GM23338 (cell line): ENCODE measurements at regions not wholly inside any gene's neighbourhood (a gene's known extent, or its start where the extent isn't known, plus 50 kb on each side); places are given as distances from the start of the nearest gene placed in this dataset.

Experiments used
- ATAC-seq: fragments of 200-7000 bp; cut with Tn5 transposase; 3 replicates; pipeline ENCODE4 v1.9.1; 2020
- DNase-seq: peaks from one replicate; pipeline ENCODE4 v3.0.0-alpha.2; 2015; ENCODE audit warnings: low spot score
- H2AFZ ChIP-seq: fragments of 200-600 bp; sonication (generic); 2 replicates; pipeline ENCODE4 v1.8.0; 2016; ENCODE audit warnings: antibody characterized with exemption, mild to moderate bottlenecking, moderate library complexity
- H3F3A ChIP-seq: fragments of 200-600 bp; sonication (generic); replicated peaks from 2 replicates; pipeline ENCODE4 v1.8.0; 2017; ENCODE audit warnings: antibody characterized with exemption, mixed run types, low read depth
- H3K27ac ChIP-seq: fragments of 200-600 bp; sonication (generic); 2 replicates; pipeline ENCODE4 v1.6.1; 2016; ENCODE audit warnings: low read depth
- H3K27me3 ChIP-seq: fragments of 200-600 bp; sonication (generic); 2 replicates; pipeline ENCODE4 v1.8.0; 2016; ENCODE audit warnings: mild to moderate bottlenecking, mixed run types, moderate library complexity; ENCODE audit not compliant: insufficient read depth
- H3K36me3 ChIP-seq: fragments of 200-600 bp; sonication (generic); 2 replicates; pipeline ENCODE4 v1.8.0; 2016; ENCODE audit warnings: mild to moderate bottlenecking; ENCODE audit not compliant: insufficient read depth
- H3K4me1 ChIP-seq: fragments of 200-600 bp; sonication (generic); 2 replicates; pipeline ENCODE4 v1.8.0; 2016; ENCODE audit warnings: mild to moderate bottlenecking, moderate library complexity; ENCODE audit not compliant: insufficient read depth
- H3K4me2 ChIP-seq: fragments of 200-600 bp; sonication (generic); 2 replicates; pipeline ENCODE4 v1.7.1; 2017; ENCODE audit warnings: mixed run types
- H3K4me3 ChIP-seq: fragments of 200-600 bp; sonication (generic); 2 replicates; pipeline ENCODE4 v1.6.1; 2016; ENCODE audit warnings: mixed run types
- H3K79me2 ChIP-seq: fragments of 200-600 bp; sonication (generic); replicated peaks from 2 replicates; pipeline ENCODE4 v1.8.0; 2017; ENCODE audit warnings: mild to moderate bottlenecking; ENCODE audit not compliant: insufficient read depth
- H3K9me2 ChIP-seq: fragments of 200-600 bp; sonication (generic); 2 replicates; pipeline ENCODE4 v1.8.0; 2017; ENCODE audit not compliant: insufficient read depth
- H4K20me1 ChIP-seq: fragments of 200-600 bp; sonication (generic); replicated peaks from 2 replicates; pipeline ENCODE4 v1.8.0; 2017; ENCODE audit warnings: mild to moderate bottlenecking; ENCODE audit not compliant: insufficient read depth
- H3K27ac Mint-ChIP-seq: 2 replicates; pipeline ENCODE4 v1.8.0; 2020; ENCODE audit warnings: inconsistent platforms, mild to moderate bottlenecking, moderate library complexity, mixed read lengths
- H3K27me3 Mint-ChIP-seq: 3 replicates; pipeline ENCODE4 v1.8.0; 2022; ENCODE audit warnings: low read depth, mild to moderate bottlenecking, moderate library complexity, mixed read lengths, inconsistent platforms; ENCODE audit not compliant: insufficient read depth, poor library complexity
- H3K36me3 Mint-ChIP-seq: 3 replicates; pipeline ENCODE4 v1.8.0; 2021; ENCODE audit warnings: low read depth, mild to moderate bottlenecking, inconsistent platforms, moderate library complexity, mixed read lengths
- H3K4me1 Mint-ChIP-seq: 3 replicates; pipeline ENCODE4 v1.8.0; 2020; ENCODE audit warnings: mild to moderate bottlenecking, inconsistent platforms, mixed read lengths
- H3K4me3 Mint-ChIP-seq: 3 replicates; pipeline ENCODE4 v1.8.0; 2021; ENCODE audit warnings: moderate library complexity, mild to moderate bottlenecking, inconsistent platforms, mixed read lengths
- H3K9me3 Mint-ChIP-seq: 3 replicates; pipeline ENCODE4 v1.8.0; 2020; ENCODE audit warnings: moderate library complexity, mild to moderate bottlenecking, inconsistent platforms, mixed read lengths
- CREB1 ChIP-seq: fragments of 250-450 bp; sonication (Bioruptor Pico); IDR thresholded peaks from 2 replicates; pipeline ENCODE4 v1.5.0; 2020; ENCODE audit warnings: low read depth, mild to moderate bottlenecking, moderate library complexity
- CTCF ChIP-seq, 2 experiments: fragments of 200-600 bp in 1 of 2; sonication (generic) in 1 of 2; conservative IDR thresholded peaks; 2 replicates each; pipeline versions ENCODE4 v1.5.1 to v1.6.1; 2016 to 2017; ENCODE audit warnings: antibody characterized with exemption in 2 of 2, low read depth in 2 of 2, mild to moderate bottlenecking in 2 of 2, moderate library complexity in 1 of 2
- EZH2phosphoT487 ChIP-seq: fragments of 200-600 bp; sonication (generic); IDR thresholded peaks from one replicate; pipeline ENCODE4 v1.8.1; 2018; ENCODE audit warnings: antibody characterized with exemption; ENCODE audit not compliant: unreplicated experiment
- JUNB ChIP-seq: IDR thresholded peaks from one replicate; pipeline ENCODE4 v1.6.1; 2016; ENCODE audit warnings: antibody characterized with exemption; ENCODE audit not compliant: unreplicated experiment
- NANOG ChIP-seq: IDR thresholded peaks from 2 replicates; pipeline ENCODE4 v1.6.1; 2016; ENCODE audit warnings: antibody characterized with exemption, borderline replicate concordance
- REST ChIP-seq: IDR thresholded peaks from one replicate; pipeline ENCODE4 v1.6.1; 2018; ENCODE audit warnings: antibody characterized with exemption; ENCODE audit not compliant: unreplicated experiment
- ZNF114 ChIP-seq: fragments of 250-450 bp; sonication (Bioruptor Pico); IDR thresholded peaks from 2 replicates; pipeline ENCODE4 v1.5.0; 2020; ENCODE audit warnings: mild to moderate bottlenecking, moderate library complexity
- ZNF462 ChIP-seq: fragments of 250-450 bp; sonication (Bioruptor Pico); IDR thresholded peaks from 2 replicates; pipeline ENCODE4 v1.5.0; 2020; ENCODE audit warnings: mild to moderate bottlenecking, moderate library complexity

- TF ChIP-seq ZNF462 (CRISPR knock-in tag), result no peak
- TF ChIP-seq JUNB, result no peak
- TF ChIP-seq ZNF114 (CRISPR knock-in tag), result no peak
- TF ChIP-seq EZH2phosphoT487, result no peak
- TF ChIP-seq CREB1 (CRISPR knock-in tag), result no peak
- TF ChIP-seq CTCF (conservative IDR thresholded peaks at IDR 0.05; ENCODE audit: low read depth in 2 of 2), result no peak
- TF ChIP-seq NANOG, result no peak
These were observed 1165.5 kb upstream of the SLC39A10 start (continued) for GRCh38 chr2:194491409-194492115.

GRCh38 chr2:194486326-194486725 lies 1170.7 kb upstream of the SLC39A10 start:
- no peak overlapping the region for H3K4me3 Mint-ChIP-seq
- Histone ChIP-seq H3K4me1 (no peaks in the 10 kb centered on the region), H3K4me2 (no peak overlapping the region), H4K20me1 (no peaks in the 10 kb centered on the region), H3K9me2 (no peaks in the 10 kb centered on the region), H3F3A (no peaks in the 10 kb centered on the region), H3K36me3 (no peaks in the 10 kb centered on the region), H3K27ac (no peak overlapping the region), H3K79me2 (no peaks in the 10 kb centered on the region), H3K27me3 (no peaks in the 10 kb centered on the region), H3K4me3 (no peak overlapping the region), H2AFZ (no peak overlapping the region)
- H3K27ac Mint-ChIP-seq, result no peak overlapping the region
- no peaks in the 10 kb centered on the region for H3K36me3 Mint-ChIP-seq
- ATAC-seq (no peak), DNase-seq (no peak)
- H3K4me1 Mint-ChIP-seq, result no peaks in the 10 kb centered on the region
- no peaks in the 10 kb centered on the region for H3K27me3 Mint-ChIP-seq
- H3K9me3 Mint-ChIP-seq, result no peaks in the 10 kb centered on the region
- TF ChIP-seq ZNF114 (CRISPR knock-in tag) (no peak), REST (no peak)
